ENCODE measurements at regions not wholly inside any gene's neighbourhood (a gene's known extent, or its start where the extent isn't known, plus 50 kb on each side); places are given as distances from the start of the nearest gene placed in this dataset.
"Not testable (repeated sequence)": the region's sequence is repeated elsewhere in the genome, so short reads cannot be mapped to it uniquely, and the experiment has no call there.

GRCh38 chr13:44810061-44810840 is 179.0 kb downstream of the NUFIP1 start:
- DNase-seq: no peak

- DNase-seq: no peak
These were observed 180.1 kb downstream of the NUFIP1 start for GRCh38 chr13:44809190-44809589.

GRCh38 chr13:44808185-44808584 is 181.1 kb downstream of the NUFIP1 start:
- no peak for DNase-seq

- DNase-seq: no peak
These were observed 181.7 kb downstream of the NUFIP1 start for GRCh38 chr13:44807449-44808034.

GRCh38 chr13:44806826-44807225 is 182.4 kb downstream of the NUFIP1 start:
- no peak for DNase-seq

GRCh38 chr13:44805585-44805984 is 183.7 kb downstream of the NUFIP1 start:
- DNase-seq: no peak

GRCh38 chr13:44803390-44803789 is 185.9 kb downstream of the NUFIP1 start:
- DNase-seq: no peak

- no peak for DNase-seq
These were observed 186.8 kb downstream of the NUFIP1 start for GRCh38 chr13:44802491-44802890.

- no peak for DNase-seq
These were observed 187.3 kb downstream of the NUFIP1 start for GRCh38 chr13:44801990-44802389.

GRCh38 chr13:44800626-44801025 is 188.6 kb downstream of the NUFIP1 start:
- DNase-seq: no peak

- no peak for DNase-seq
These were observed 191.6 kb downstream of the NUFIP1 start for GRCh38 chr13:44797685-44798084.

- DNase-seq: no peak
These were observed 192.4 kb downstream of the NUFIP1 start for GRCh38 chr13:44796597-44797490.

- not testable (repeated sequence) for DNase-seq
These were observed 193.2 kb downstream of the NUFIP1 start for GRCh38 chr13:44796039-44796438.

- DNase-seq: no peak
These were observed 194.1 kb downstream of the NUFIP1 start for GRCh38 chr13:44795176-44795575.

- DNase-seq: no peak
These were observed 197.2 kb downstream of the NUFIP1 start for GRCh38 chr13:44792096-44792495.

- DNase-seq: no peak
These were observed 199.0 kb downstream of the NUFIP1 start for GRCh38 chr13:44790289-44790688.

- DNase-seq: no peak
These were observed 201.7 kb downstream of the NUFIP1 start for GRCh38 chr13:44787617-44788016.

- DNase-seq: no peak
These were observed 202.5 kb downstream of the NUFIP1 start for GRCh38 chr13:44786756-44787155.

GRCh38 chr13:44785401-44785800 is 203.9 kb downstream of the NUFIP1 start:
- no peak for DNase-seq

- DNase-seq: no peak
These were observed 204.6 kb downstream of the NUFIP1 start for GRCh38 chr13:44784708-44785080.

GRCh38 chr13:44783994-44784707 is 205.1 kb downstream of the NUFIP1 start:
- no peak for DNase-seq

- DNase-seq: no peak
These were observed 204.6 kb upstream of the TSC22D1 start for GRCh38 chr13:44780591-44781280.
